Aorta (tissue), 5 donors: ENCODE measurements at regions not wholly inside any gene's neighbourhood (a gene's known extent, or its start where the extent isn't known, plus 50 kb on each side); places are given as distances from the start of the nearest gene placed in this dataset.

ENCODE experiments used
- ATAC-seq: fragments of 200-7000 bp; cut with Tn5 transposase; one replicate; pipeline ENCODE4 v1.9.1; 2022; ENCODE audit warnings: moderate library complexity; ENCODE audit not compliant: low FRiP score
- DNase-seq, 2 donors: peaks; one replicate each; pipeline ENCODE4 v3.0.0-alpha.2; 2020
- H3K27ac ChIP-seq, 2 donors: one replicate each; pipeline ENCODE4 v1.5.1; 2013; ENCODE audit warnings: low read length in 2 of 2, mild to moderate bottlenecking in 2 of 2, moderate library complexity in 2 of 2, control low read depth in 1 of 2, inconsistent platforms in 1 of 2, low read depth in 1 of 2
- H3K27me3 ChIP-seq, 2 donors: one replicate each; pipeline ENCODE4 v1.6.1; 2013; ENCODE audit warnings: control low read depth in 1 of 2, low read length in 1 of 2, mild to moderate bottlenecking in 1 of 2, moderate library complexity in 1 of 2; ENCODE audit not compliant: insufficient read depth in 2 of 2, control insufficient read depth in 1 of 2
- H3K36me3 ChIP-seq, 2 donors: one replicate each; pipeline ENCODE4 v1.6.1; 2013; ENCODE audit warnings: control low read depth in 1 of 2, low read length in 1 of 2, mild to moderate bottlenecking in 1 of 2; ENCODE audit not compliant: insufficient read depth in 2 of 2, control insufficient read depth in 1 of 2
- H3K4me1 ChIP-seq, 2 donors: one replicate each; pipeline ENCODE4 v1.6.1; 2013; ENCODE audit warnings: low read length in 2 of 2, control low read depth in 1 of 2, mild to moderate bottlenecking in 1 of 2, moderate library complexity in 1 of 2; ENCODE audit not compliant: insufficient read depth in 2 of 2, control insufficient read depth in 1 of 2
- H3K4me3 ChIP-seq, 2 donors: one replicate each; pipeline ENCODE4 v1.5.1; 2013; ENCODE audit warnings: low read length in 2 of 2, control low read depth in 1 of 2, mild to moderate bottlenecking in 1 of 2
- H3K9me3 ChIP-seq: one replicate; pipeline ENCODE4 v1.6.1; 2013; ENCODE audit warnings: mild to moderate bottlenecking, low read length; ENCODE audit not compliant: control insufficient read depth
- WGBS, 2 donors: extraction: QIAGEN DNeasy Blood & Tissue Kit; methylation state at CpG; one replicate each; pipeline ENCODE4 v1.1.7; 2013; 5-methylcytosine and 5-hydroxymethylcytosine counted together
- intact Hi-C, 2 donors: fragments of 100-400 bp; cut with DNase I; formaldehyde crosslinking; loops; one replicate each; pipeline versions ENCODE4 v1.14.2 to v1.15.0; 2022
- donor health status: healthy with polysubstance abuse.
- donor health status: Bipolar disorder and iron deficiency.
- donor health status: DM: no; HTN: no; CAD: no.
- donor health status: DM: no; HTN: no; CAD: no.
- donor health status: DM: yes; HTN: yes; CAD: no.

GRCh38 chr10:78838141-78838657 is 230.6 kb upstream of the ZMIZ1 start:
- Histone ChIP-seq H3K4me1 (no peaks in the 10 kb centered on the region), H3K36me3 (no peaks in the 10 kb centered on the region), H3K9me3 (no peaks in the 10 kb centered on the region), H3K4me3 (no peak overlapping the region), H3K27ac (no peak overlapping the region), H3K27me3 (no peaks in the 10 kb centered on the region)
- DNase-seq, result no peak
- ATAC-seq, result peak; percentile 57
- intact Hi-C loops, result no loop called here
- 2 to 8% methylated on average over 5 of the region's 5 CpGs for WGBS, 2 donors

- H3K27ac ChIP-seq, result no peak overlapping the region
- no peaks in the 10 kb centered on the region for H3K4me1 ChIP-seq
- H3K9me3 ChIP-seq, result no peaks in the 10 kb centered on the region
- no peak overlapping the region for H3K4me3 ChIP-seq
- no peaks in the 10 kb centered on the region for H3K36me3 ChIP-seq
- intact Hi-C loops, result no loop called here
- no peak for DNase-seq
- no peak for ATAC-seq
- no peaks in the 10 kb centered on the region for H3K27me3 ChIP-seq
- 95 to 98% methylated on average over 1 of the region's 1 CpG for WGBS, 2 donors
Observed at GRCh38 chr10:78843495-78843894, 225.3 kb upstream of the ZMIZ1 start.

GRCh38 chr10:78844960-78845607 is 223.7 kb upstream of the ZMIZ1 start:
- no peaks in the 10 kb centered on the region for H3K36me3 ChIP-seq
- 78 to 80% methylated on average over 10 of the region's 10 CpGs for WGBS, 2 donors
- intact Hi-C loops, result no loop called here
- no peak overlapping the region for H3K4me3 ChIP-seq
- DNase-seq (no peak), ATAC-seq (no peak)
- no peaks in the 10 kb centered on the region for H3K4me1 ChIP-seq
- no peaks in the 10 kb centered on the region for H3K9me3 ChIP-seq
- H3K27me3 ChIP-seq, result no peaks in the 10 kb centered on the region
- no peak overlapping the region for H3K27ac ChIP-seq

DNA sequence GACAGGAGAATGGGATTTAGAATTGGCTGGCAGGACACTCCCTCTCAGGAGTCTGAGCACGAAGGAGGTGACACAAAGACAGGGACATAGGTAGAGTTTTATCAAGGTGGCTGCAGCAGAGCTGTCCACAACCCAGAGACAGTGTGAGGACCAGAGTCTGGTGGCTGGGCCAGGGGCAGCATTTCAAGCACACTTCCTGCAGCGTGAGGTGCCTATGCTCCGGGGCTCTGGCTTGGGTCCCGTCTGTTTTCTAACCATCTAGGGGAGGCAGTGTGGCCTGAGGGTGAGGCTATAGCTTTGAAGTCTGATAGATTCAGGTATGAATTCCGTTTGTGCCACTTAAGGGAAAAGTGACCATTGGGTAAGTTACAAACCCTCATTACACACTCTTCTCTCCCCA is 222.7 kb upstream of the ZMIZ1 start:
- no peaks in the 10 kb centered on the region for H3K9me3 ChIP-seq
- no peaks in the 10 kb centered on the region for H3K27me3 ChIP-seq
- WGBS, 2 donors, result 89 to 96% methylated on average over 5 of the region's 5 CpGs
- ATAC-seq (no peak), DNase-seq (no peak)
- intact Hi-C loops, result no loop called here
- no peak overlapping the region for H3K27ac ChIP-seq
- no peak overlapping the region for H3K4me3 ChIP-seq
- no peaks in the 10 kb centered on the region for H3K4me1 ChIP-seq
- no peaks in the 10 kb centered on the region for H3K36me3 ChIP-seq

DNA sequence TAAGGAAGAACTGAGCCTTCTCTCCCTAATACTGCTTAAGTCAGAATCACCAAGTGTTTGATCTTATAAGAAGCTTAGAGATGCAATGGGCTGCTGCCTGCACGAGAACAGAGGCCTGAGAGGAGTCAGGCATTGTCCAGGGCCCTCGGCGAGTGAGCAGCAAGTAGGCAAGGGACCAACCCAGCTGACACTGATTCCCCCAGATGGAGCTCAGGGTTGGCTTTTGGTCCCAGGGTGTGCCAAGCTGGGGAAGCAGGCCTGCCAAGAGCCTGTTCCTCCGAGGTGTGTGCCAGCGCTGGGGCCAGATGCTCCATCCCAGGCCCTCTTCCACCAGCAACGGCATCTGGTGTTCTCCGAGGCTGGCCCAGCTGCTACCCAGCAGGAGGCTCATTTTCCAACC is 222.0 kb upstream of the ZMIZ1 start:
- H3K4me3 ChIP-seq, result no peak overlapping the region
- DNase-seq (no peak), ATAC-seq (no peak)
- intact Hi-C loops, result no loop called here
- no peaks in the 10 kb centered on the region for H3K4me1 ChIP-seq
- 24 to 49% methylated on average over 7 of the region's 7 CpGs for WGBS, 2 donors
- no peaks in the 10 kb centered on the region for H3K36me3 ChIP-seq
- no peak overlapping the region for H3K27ac ChIP-seq
- H3K9me3 ChIP-seq, result no peaks in the 10 kb centered on the region
- H3K27me3 ChIP-seq, result no peaks in the 10 kb centered on the region

GRCh38 chr10:78847485-78847884 is 221.3 kb upstream of the ZMIZ1 start:
- Histone ChIP-seq H3K36me3 (no peaks in the 10 kb centered on the region), H3K4me3 (no peak overlapping the region), H3K9me3 (no peaks in the 10 kb centered on the region), H3K4me1 (no peaks in the 10 kb centered on the region), H3K27ac (no peak overlapping the region), H3K27me3 (no peaks in the 10 kb centered on the region)
- DNase-seq (no peak), ATAC-seq (no peak)
- intact Hi-C loops, result no loop called here
- 89 to 96% methylated on average over 5 of the region's 5 CpGs for WGBS, 2 donors

- H3K9me3 ChIP-seq, result no peaks in the 10 kb centered on the region
- no peak overlapping the region for H3K4me3 ChIP-seq
- 79 to 80% methylated on average over 7 of the region's 7 CpGs for WGBS, 2 donors
- DNase-seq (no peak), ATAC-seq (no peak)
- H3K27me3 ChIP-seq, result no peaks in the 10 kb centered on the region
- no peaks in the 10 kb centered on the region for H3K4me1 ChIP-seq
- H3K36me3 ChIP-seq, result no peaks in the 10 kb centered on the region
- intact Hi-C loops, result no loop called here
- no peak overlapping the region for H3K27ac ChIP-seq
Observed at GRCh38 chr10:78849115-78849514, 219.7 kb upstream of the ZMIZ1 start.

- Histone ChIP-seq H3K4me3 (no peak overlapping the region), H3K27me3 (no peaks in the 10 kb centered on the region), H3K27ac (no peak overlapping the region), H3K4me1 (no peaks in the 10 kb centered on the region), H3K9me3 (no peaks in the 10 kb centered on the region), H3K36me3 (no peaks in the 10 kb centered on the region)
- 88 to 90% methylated on average over 5 of the region's 5 CpGs for WGBS, 2 donors
- ATAC-seq, result no peak
- intact Hi-C loops, result no loop called here
- no peak for DNase-seq
Observed at GRCh38 chr10:78849731-78850130, 219.0 kb upstream of the ZMIZ1 start.

DNA sequence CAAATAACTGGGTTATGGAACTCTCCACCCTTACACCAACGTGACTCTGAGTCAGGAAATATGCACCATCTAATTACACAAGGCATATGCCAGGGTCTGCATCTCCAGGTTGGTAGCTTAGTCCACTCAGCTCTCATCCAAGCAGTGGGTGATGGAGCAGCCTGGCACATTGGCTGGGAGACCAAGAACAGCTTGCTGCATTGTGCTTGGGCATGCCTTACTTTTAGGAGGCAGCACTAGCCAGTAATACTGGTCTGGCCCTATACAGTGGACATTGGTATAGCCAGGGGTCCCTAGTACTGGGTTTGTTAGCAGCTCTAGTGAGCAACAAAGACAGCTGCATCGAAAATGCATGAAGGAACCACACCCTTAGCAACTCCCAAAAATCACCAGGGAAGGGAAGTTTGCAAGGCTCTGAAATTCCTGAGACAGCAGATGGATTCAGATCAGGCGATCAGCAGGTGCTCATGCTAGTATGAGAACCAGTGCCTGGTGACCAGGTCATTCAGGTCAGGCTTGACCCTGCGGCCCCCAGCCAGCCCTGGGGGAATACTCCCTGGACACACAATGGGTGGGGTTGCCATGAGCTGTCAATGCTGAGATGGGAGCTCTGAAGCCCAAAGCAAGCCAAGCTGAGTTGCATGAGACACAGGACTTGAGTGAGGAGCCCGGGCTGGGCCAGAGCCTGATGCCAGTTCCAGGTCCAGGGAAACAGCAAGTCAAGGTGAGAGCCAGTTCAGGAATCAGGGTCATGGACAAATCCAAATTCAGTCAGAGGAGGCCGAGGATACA is 217.9 kb upstream of the ZMIZ1 start:
- DNase-seq, result no peak
- no peak for ATAC-seq
- H3K4me1 ChIP-seq, result no peaks in the 10 kb centered on the region
- H3K4me3 ChIP-seq, result no peak overlapping the region
- no peaks in the 10 kb centered on the region for H3K36me3 ChIP-seq
- no peaks in the 10 kb centered on the region for H3K9me3 ChIP-seq
- 95% methylated on average over 6 of the region's 6 CpGs for WGBS, 2 donors
- intact Hi-C loops, result no loop called here
- H3K27ac ChIP-seq, result no peak overlapping the region
- H3K27me3 ChIP-seq, result no peaks in the 10 kb centered on the region
